ENCODE measurements at regions not wholly inside any gene's neighbourhood (a gene's known extent, or its start where the extent isn't known, plus 50 kb on each side); places are given as distances from the start of the nearest gene placed in this dataset.

GRCh38 chr5:8870349-8870958 is 675.4 kb downstream of the SEMA5A start:
- DNase-seq: no peak

GRCh38 chr5:8870959-8871355 is 674.9 kb downstream of the SEMA5A start:
- DNase-seq: no peak

DNA sequence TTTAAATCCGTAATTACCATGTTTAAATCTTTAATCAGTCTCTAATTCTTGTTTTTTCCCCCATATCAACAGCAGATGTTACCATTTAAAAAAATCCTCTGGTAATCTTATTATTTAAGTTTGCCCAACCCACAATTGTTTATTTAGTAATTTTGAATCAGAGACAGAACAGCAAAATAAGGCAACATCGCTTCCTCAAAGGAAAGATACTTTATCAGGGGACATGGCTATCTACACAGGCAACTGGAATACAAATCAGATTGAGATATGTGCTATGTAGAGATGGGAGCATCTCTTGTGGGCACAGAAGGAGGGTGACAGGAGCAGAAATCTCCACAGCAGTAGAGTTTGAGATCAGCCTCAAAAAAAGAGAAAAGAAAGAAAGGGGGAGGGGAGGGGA is 674.4 kb downstream of the SEMA5A start:
- DNase-seq: no peak

DNA sequence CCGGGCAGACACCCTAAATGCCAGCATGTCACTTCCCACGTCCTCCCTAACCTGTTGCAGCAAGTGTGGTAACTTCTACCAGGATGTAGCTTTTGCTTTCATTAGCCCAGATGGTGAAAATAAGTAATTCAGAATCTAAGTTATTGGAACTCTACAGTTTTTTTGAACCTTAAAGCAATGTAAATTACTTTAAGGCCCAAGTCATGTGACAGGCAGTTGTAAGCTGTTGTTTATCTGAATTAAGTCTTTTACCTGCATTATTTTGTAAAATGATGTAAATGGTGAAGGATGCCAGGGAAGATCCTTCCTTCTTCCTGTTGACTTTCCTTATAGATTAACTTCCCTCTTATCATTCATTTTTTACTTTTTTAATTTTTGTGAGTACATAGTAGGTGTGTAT is 670.2 kb downstream of the SEMA5A start:
- no peak for DNase-seq

- DNase-seq: no peak
These were observed 666.6 kb downstream of the SEMA5A start for GRCh38 chr5:8879248-8879647.

GRCh38 chr5:8884029-8884428 is 661.8 kb downstream of the SEMA5A start:
- DNase-seq: no peak

- no peak for DNase-seq
These were observed 652.9 kb downstream of the SEMA5A start for GRCh38 chr5:8892926-8893325.

DNA sequence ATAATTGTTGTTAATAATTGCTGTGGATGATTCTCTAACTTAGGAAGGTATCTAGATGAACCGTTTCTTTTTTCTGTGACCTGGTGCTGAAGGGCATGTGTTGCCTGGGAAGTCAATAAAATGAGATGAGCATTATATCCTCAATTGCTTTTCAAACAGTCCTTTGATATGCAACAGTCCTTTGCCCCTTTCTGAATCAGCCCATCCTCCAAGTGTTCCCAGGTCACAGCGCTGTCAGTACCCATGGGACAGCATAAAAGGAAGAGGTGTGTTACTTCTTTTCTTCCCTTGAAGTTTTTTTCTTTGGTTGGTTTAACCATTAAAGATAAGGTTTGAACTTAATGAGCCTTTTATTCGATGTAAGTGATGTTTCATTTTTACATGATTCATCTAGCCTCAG is 651.8 kb downstream of the SEMA5A start:
- DNase-seq: no peak

GRCh38 chr5:8895062-8895461 is 650.8 kb downstream of the SEMA5A start:
- no peak for DNase-seq

DNA sequence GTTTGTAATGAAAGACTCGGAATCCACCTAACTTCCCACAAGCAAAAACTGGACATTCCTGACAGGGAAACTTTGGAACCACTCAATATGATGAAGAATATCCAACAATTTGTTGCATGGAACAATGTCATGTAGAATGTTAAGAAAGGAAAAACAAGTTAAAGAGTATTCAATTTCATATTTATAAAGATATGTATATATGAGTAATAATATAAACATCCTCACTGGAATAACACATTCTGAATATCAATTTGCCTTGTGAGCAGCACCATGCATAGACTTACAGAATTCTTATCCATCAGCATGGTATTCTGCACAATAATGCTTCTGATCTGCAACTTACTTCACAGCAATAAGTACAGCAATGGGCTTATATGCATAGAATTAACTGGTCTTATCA is 650.3 kb downstream of the SEMA5A start:
- DNase-seq: no peak

DNA sequence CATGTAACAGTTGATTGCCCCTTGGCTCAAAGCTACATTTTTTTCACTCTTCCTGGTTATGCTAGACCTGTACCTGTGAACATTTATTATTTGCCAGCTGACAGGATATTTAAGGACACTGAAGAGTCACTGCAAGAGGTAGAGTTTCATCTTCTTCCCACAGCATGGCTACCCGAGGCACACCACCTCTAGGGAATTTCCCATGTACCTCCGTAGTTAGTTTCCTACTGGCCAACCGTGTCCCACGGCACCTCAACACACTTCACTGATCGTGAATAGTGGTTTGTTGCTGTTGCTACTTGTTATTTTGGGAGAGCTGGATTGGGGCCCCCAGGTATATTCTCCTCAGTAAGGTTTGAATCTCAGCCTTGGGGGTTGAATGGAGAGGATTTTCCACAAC is 648.6 kb downstream of the SEMA5A start:
- DNase-seq: no peak

DNA sequence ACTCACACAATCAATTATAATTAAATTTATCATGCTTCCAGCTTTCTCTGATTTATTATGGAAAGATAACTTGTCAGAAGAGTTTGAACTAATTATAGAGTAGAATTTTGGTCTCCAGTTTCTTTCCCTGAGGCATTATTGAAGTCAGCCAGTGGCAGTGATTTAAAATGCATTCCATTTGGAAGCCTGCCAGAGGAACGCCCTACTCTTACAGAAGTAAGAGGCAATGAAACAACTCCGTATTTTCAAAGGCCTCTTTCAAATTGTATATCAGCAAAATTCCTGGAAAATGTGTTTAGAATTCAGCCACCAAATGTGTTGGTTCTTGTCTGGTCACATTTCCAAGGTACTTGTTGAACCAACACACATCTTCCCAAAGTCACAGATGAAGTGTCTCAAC is 640.9 kb downstream of the SEMA5A start:
- no peak for DNase-seq

- no peak for DNase-seq
These were observed 639.4 kb downstream of the SEMA5A start for GRCh38 chr5:8906303-8906967.

GRCh38 chr5:8907168-8907868 is 638.6 kb downstream of the SEMA5A start:
- DNase-seq: no peak

DNA sequence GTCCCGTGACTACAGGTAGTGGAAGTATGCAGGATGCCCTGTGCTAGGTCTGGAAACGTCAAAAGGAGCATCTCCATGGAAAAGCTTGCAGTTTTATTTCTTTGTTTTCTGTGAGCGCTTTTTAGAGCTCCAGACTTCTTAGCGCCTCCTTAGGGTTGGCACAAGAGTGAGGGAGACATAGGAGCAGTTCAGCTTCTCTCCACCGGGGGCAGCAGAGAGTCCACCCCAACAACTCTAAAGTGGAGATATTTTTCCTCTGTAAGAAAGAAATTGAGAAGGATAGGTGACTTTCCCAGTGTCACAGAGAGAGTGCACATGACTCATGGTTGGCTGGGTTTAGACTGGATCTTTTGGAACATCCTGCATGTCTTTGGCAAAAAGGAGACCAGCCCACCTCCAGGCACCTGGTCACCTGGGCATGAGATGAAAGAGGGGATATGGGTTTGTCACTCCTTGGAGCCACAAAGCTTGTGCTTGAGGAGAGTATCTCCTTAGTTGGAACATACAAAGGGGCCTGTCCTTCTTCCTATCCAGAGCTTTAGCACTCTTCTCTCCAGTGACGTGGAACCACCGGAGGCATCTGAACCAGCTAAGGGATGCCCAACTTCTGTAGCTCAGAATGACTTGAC is 637.7 kb downstream of the SEMA5A start:
- no peak for DNase-seq

DNA sequence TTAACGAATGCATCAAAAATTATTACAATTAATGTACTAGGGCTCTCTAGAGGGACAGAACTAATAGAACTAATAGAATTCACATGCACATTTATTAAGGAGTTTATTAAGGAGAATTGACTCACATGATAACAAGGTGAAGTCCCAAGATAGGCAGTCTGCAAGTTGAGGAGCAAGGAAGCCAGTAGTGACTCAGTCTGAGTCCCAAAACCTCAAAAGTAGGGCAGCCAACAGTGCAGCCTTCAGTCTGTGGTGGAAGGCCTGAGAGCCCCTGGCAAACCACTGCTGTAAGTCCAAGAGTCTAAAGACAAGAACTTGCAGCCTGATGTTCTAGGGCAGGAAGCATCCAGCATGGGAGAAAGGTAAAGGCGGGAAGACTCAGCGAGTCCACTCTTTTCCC is 633.8 kb downstream of the SEMA5A start:
- DNase-seq: no peak

DNA sequence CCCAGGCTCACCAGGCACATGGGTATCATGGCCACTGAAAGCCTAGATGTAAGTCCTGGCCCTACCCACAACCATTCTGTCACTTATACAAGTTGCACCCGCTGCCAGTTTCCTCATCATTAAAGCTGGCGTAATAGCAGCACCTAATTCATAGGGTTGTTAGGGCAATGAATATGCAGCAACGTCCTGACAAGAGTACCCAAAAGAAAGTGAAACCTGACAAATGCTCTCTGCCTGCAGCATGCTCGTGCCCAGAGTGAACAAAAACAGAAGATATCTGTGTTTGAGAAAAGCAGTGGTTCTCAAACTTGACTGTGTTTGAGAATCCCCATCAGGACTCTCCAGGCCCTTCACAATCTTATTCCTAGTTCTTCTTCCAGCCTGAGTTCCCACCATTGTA is 632.4 kb downstream of the SEMA5A start:
- no peak for DNase-seq

GRCh38 chr5:8919096-8919495 is 626.8 kb downstream of the SEMA5A start:
- DNase-seq: no peak

- DNase-seq: no peak
These were observed 622.3 kb downstream of the SEMA5A start for GRCh38 chr5:8923526-8923925.

DNA sequence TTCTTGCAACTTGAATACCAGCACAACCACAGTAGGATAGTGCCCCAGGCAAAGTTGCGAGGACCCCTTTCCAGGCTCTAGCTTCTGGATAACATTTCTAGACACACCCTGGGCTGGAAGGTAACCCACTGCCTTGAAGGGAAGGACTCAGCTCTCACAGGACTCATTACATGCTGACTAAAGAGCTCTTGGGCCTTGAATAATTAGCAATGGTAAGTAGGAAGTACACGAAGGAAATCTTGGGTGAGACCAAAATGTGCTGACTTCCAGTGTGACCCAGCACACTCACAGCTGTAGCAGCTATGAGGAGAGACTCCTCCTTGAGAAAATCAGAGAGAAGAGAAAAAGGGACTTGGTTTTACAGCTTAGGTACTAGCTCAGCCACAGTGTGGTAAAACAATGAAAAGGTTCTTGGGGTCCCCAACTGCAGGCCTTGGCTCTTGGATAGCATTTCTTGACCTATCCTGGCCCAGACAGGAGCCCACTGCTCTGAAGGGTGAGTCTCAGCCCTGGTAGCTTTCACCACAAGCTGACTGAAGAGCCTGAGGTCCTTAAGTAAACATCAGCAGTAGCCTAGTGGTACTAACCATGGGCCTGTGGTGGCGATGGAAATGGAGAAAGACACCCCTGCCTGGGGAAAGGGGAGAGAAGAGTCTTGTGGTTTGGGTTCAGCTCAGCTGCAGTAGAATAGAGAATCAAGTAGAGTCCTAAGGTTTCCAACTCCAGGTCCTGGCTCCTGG is 621.7 kb downstream of the SEMA5A start:
- no peak for DNase-seq

DNA sequence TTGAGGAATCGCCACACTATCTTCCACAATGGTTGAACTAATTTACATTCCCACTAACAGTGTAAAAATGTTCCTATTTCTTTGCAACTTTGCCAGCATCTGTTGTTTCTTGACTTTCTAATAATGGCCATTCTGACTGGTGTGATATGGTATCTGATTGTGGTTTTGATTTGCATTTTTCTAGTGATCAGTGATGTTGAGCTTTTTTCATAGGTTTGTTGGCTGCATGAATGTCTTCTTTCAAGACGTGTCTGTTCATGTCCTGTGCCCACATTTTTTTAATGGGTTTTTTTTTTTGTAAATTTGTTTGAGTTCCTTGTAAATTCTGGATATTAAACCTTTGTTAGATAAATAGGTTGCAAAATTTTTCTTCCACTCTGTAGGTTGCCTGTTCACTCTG is 615.9 kb downstream of the SEMA5A start:
- no peak for DNase-seq

DNA sequence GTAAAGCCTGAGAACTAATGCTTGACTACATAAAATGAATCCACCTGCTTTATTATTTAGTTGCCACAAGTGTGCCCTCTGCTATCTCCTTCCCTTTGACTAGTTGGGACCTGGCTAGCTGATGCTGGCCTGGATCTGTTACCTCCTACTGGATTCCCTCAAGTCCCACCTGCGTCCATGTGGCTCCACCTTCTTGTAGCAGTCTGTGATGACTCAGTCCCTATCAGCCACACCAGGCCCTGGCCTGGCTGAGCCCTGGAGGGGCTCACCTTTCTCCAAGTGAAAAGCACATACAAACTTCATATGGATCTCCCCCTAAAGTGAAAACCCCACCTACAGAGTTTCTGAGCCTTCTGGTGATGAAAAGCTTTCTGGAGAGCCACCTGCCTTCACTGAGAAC is 611.4 kb downstream of the SEMA5A start:
- no peak for DNase-seq

- no peak for DNase-seq
These were observed 604.9 kb downstream of the SEMA5A start for GRCh38 chr5:8940934-8941333.

All from KG1 (cell line).